Gastroesophageal sphincter (tissue), 3 donors: ENCODE measurements at regions not wholly inside any gene's neighbourhood (a gene's known extent, or its start where the extent isn't known, plus 50 kb on each side); places are given as distances from the start of the nearest gene placed in this dataset.

ENCODE experiments used
- CTCF ChIP-seq, 4 experiments: fragments of 200-600 bp in 2 of 4; fragments of 450-650 bp in 2 of 4; sonication (generic) in 1 of 4; IDR thresholded peaks; one replicate each; pipeline ENCODE4 v1.5.1; 2017 to 2019; ENCODE audit warnings: antibody characterized with exemption in 4 of 4, mild to moderate bottlenecking in 2 of 4, moderate library complexity in 2 of 4
- EP300 ChIP-seq: sonication (generic); formaldehyde crosslinking; IDR thresholded peaks from one replicate; pipeline ENCODE4 v1.6.1; 2017; ENCODE audit warnings: antibody characterized with exemption, mild to moderate bottlenecking
- POLR2A ChIP-seq, 2 donors: fragments of 450-650 bp; IDR thresholded peaks; one replicate each; pipeline ENCODE4 v1.6.1; 2017; ENCODE audit warnings: antibody characterized with exemption in 2 of 2, mild to moderate bottlenecking in 2 of 2, moderate library complexity in 1 of 2
- POLR2AphosphoS5 ChIP-seq: sonication (generic); formaldehyde crosslinking; IDR thresholded peaks from one replicate; pipeline ENCODE4 v1.6.1; 2017; ENCODE audit warnings: antibody characterized with exemption

GRCh38 chr12:93275589-93275988 lies 102.1 kb upstream of the NUDT4 start:
- TF ChIP-seq POLR2A (IDR thresholded peaks at IDR 0.05), result no peak
- no peak for TF ChIP-seq CTCF (IDR thresholded peaks at IDR 0.05)
- TF ChIP-seq EP300, result no peak
- no peak for TF ChIP-seq POLR2AphosphoS5
